Mucosa of descending colon (tissue), 3 donors: ENCODE measurements at regions not wholly inside any gene's neighbourhood (a gene's known extent, or its start where the extent isn't known, plus 50 kb on each side); places are given as distances from the start of the nearest gene placed in this dataset.

Source experiments
- ATAC-seq: fragments of 200-7000 bp; cut with Tn5 transposase; one replicate; pipeline ENCODE4 v1.9.1; 2020; ENCODE audit warnings: mild to moderate bottlenecking, moderate library complexity
- DNase-seq, 3 donors: peaks; one replicate each; pipeline ENCODE4 v3.0.0-alpha.2; 2020
- H3K36me3 ChIP-seq: fragments of 200-600 bp; one replicate; pipeline ENCODE4 v1.8.0; 2021; ENCODE audit warnings: low read depth, mild to moderate bottlenecking
- H3K4me1 ChIP-seq: fragments of 200-600 bp; one replicate; pipeline ENCODE4 v1.8.0; 2021; ENCODE audit warnings: low read depth, mild to moderate bottlenecking
- H3K4me3 ChIP-seq: fragments of 200-600 bp; one replicate; pipeline ENCODE4 v1.8.0; 2021; ENCODE audit warnings: mild to moderate bottlenecking
- H3K9me3 ChIP-seq: fragments of 200-600 bp; one replicate; pipeline ENCODE4 v1.8.0; 2021; ENCODE audit warnings: mild to moderate bottlenecking
- CTCF ChIP-seq: fragments of 200-600 bp; IDR thresholded peaks from one replicate; pipeline ENCODE4 v1.8.0; 2022; ENCODE audit warnings: antibody characterized with exemption, mild to moderate bottlenecking
- intact Hi-C, 2 donors: fragments of 100-400 bp; cut with DNase I in 1 of 2; cut with micrococcal nuclease in 1 of 2; formaldehyde crosslinking; loops; one replicate each; pipeline versions ENCODE4 v1.11.0 to v1.11.1; 2022; cut with DNase I, micrococcal nuclease
- donor health status: DM: no; HTN: no; CAD: no; lungs with moderate emphysema.
- donor health status: DM: no; HTN: no; CAD: no.
- donor health status: DM: no; HTN: yes; CAD: no.

- intact Hi-C loops, result no loop called here
- ATAC-seq (no peak), DNase-seq (no peak)
- Histone ChIP-seq H3K9me3 (no peaks in the 10 kb centered on the region), H3K4me3 (no peak overlapping the region), H3K36me3 (no peaks in the 10 kb centered on the region), H3K4me1 (no peaks in the 10 kb centered on the region)
- no peak for TF ChIP-seq CTCF
Observed at GRCh38 chr18:51941999-51942398, 398.0 kb upstream of the DCC start.

GRCh38 chr18:51943281-51943680, 396.7 kb upstream of the DCC start:
- no peak for DNase-seq
- no peak for TF ChIP-seq CTCF
- Histone ChIP-seq H3K36me3 (no peaks in the 10 kb centered on the region), H3K9me3 (no peaks in the 10 kb centered on the region), H3K4me1 (no peaks in the 10 kb centered on the region), H3K4me3 (no peak overlapping the region)
- intact Hi-C loops, result no loop called here
- no peak for ATAC-seq

GRCh38 chr18:51946946-51947345, 393.1 kb upstream of the DCC start:
- intact Hi-C loops, result no loop called here
- DNase-seq, result no peak
- H3K9me3 ChIP-seq, result peaks cover 2% of the 10 kb centered on the region
- H3K4me1 ChIP-seq, result no peaks in the 10 kb centered on the region
- TF ChIP-seq CTCF, result no peak
- H3K4me3 ChIP-seq, result no peak overlapping the region
- no peaks in the 10 kb centered on the region for H3K36me3 ChIP-seq
- ATAC-seq, result no peak

GRCh38 chr18:51952844-51953243, 387.2 kb upstream of the DCC start:
- intact Hi-C loops, result no loop called here
- no peak for ATAC-seq
- Histone ChIP-seq H3K36me3 (no peaks in the 10 kb centered on the region), H3K4me3 (no peak overlapping the region), H3K9me3 (peaks cover 2% of the 10 kb centered on the region), H3K4me1 (no peaks in the 10 kb centered on the region)
- no peak for TF ChIP-seq CTCF
- no peak for DNase-seq

GRCh38 chr18:51953521-51953920, 386.5 kb upstream of the DCC start:
- Histone ChIP-seq H3K9me3 (peaks cover 2% of the 10 kb centered on the region), H3K4me3 (no peak overlapping the region), H3K4me1 (no peaks in the 10 kb centered on the region), H3K36me3 (no peaks in the 10 kb centered on the region)
- intact Hi-C loops, result no loop called here
- DNase-seq, result no peak
- ATAC-seq, result no peak
- no peak for TF ChIP-seq CTCF

GRCh38 chr18:51955136-51955535, 384.9 kb upstream of the DCC start:
- Histone ChIP-seq H3K9me3 (no peaks in the 10 kb centered on the region), H3K36me3 (no peaks in the 10 kb centered on the region), H3K4me1 (no peaks in the 10 kb centered on the region), H3K4me3 (no peak overlapping the region)
- DNase-seq (no peak), ATAC-seq (no peak)
- intact Hi-C loops, result no loop called here
- no peak for TF ChIP-seq CTCF
